ENCODE measurements at regions not wholly inside any gene's neighbourhood (a gene's known extent, or its start where the extent isn't known, plus 50 kb on each side); places are given as distances from the start of the nearest gene placed in this dataset.

DNA sequence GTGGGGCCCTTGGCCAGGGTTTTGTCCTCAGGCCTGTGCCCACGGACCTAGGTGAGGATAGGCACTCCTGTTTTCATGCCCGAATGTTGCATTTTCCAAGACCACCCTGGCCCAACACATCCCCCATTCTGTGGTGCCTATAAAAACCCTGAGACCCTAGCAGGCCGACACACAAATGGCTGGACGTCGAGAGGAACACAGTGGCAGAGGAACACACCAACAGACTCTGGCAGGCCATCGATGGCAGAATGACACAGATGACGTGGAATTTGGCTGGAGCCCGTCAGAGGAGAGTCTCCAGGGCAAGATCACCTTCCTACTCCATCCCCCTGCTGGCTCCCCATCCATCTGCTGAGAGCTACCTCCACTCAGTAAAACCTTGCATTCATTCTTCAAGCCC lies 898.8 kb downstream of the ANKRD7 start:
- ChIA-PET CTCF (no interaction called here), POLR2A (no interaction called here)
- H3K4me2 ChIP-seq = no peak overlapping the region
- WGBS (ENCODE audit: missing lambda C conversion rate) = 32% methylated on average over 8 of the region's 8 CpGs
- DNase-seq (ENCODE audit: low read depth in 1 of 2, low spot score in 1 of 2) (no peak), FAIRE-seq (no peak), ATAC-seq (no peak)
- no peaks in the 10 kb centered on the region for H3K4me1 ChIP-seq
- no peak overlapping the region for H3K4me3 ChIP-seq
- no peaks in the 10 kb centered on the region for H3K9me3 ChIP-seq
- TF ChIP-seq E2F6 (IDR thresholded peaks at IDR 0.05; ENCODE audit: borderline replicate concordance, low read depth) = no peak
- H3K27ac ChIP-seq = no peak overlapping the region

GRCh38 chr7:119127706-119128105 lies 903.2 kb downstream of the ANKRD7 start:
- TF ChIP-seq MAFK (IDR thresholded peaks at IDR 0.05; ENCODE audit: partially characterized antibody) (peak; percentile 57), RFX5 (IDR thresholded peaks at IDR 0.05) (no peak)
- no peak overlapping the region for H3K27ac ChIP-seq
- no peak overlapping the region for H3K4me2 ChIP-seq
- 21% methylated on average over 3 of the region's 3 CpGs for WGBS (ENCODE audit: missing lambda C conversion rate)
- H3K4me1 ChIP-seq = no peaks in the 10 kb centered on the region
- no peaks in the 10 kb centered on the region for H3K9me3 ChIP-seq
- CTCF ChIA-PET = no interaction called here
- no peak for FAIRE-seq
- no peak for ATAC-seq
- H3K4me3 ChIP-seq = no peak overlapping the region
- no peak for DNase-seq (ENCODE audit: low read depth in 1 of 2, low spot score in 1 of 2)
- POLR2A ChIA-PET = no interaction called here

GRCh38 chr7:119132436-119132835 lies 907.9 kb downstream of the ANKRD7 start:
- DNase-seq (ENCODE audit: low read depth in 1 of 2, low spot score in 1 of 2) = no peak
- H3K27ac ChIP-seq = no peak overlapping the region
- H3K4me1 ChIP-seq = no peaks in the 10 kb centered on the region
- no peaks in the 10 kb centered on the region for H3K9me3 ChIP-seq
- ChIA-PET POLR2A (no interaction called here), CTCF (no interaction called here)
- FAIRE-seq = no peak
- TF ChIP-seq, protein P1, sequence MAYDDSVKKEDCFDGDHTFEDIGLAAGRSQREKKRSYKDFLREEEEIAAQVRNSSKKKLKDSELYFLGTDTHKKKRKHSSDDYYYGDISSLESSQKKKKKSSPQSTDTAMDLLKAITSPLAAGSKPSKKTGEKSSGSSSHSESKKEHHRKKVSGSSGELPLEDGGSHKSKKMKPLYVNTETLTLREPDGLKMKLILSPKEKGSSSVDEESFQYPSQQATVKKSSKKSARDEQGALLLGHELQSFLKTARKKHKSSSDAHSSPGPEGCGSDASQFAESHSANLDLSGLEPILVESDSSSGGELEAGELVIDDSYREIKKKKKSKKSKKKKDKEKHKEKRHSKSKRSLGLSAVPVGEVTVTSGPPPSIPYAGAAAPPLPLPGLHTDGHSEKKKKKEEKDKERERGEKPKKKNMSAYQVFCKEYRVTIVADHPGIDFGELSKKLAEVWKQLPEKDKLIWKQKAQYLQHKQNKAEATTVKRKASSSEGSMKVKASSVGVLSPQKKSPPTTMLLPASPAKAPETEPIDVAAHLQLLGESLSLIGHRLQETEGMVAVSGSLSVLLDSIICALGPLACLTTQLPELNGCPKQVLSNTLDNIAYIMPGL (CRISPR knock-in tag; IDR thresholded peaks at IDR 0.05; ENCODE audit: borderline replicate concordance) = no peak
- TF ChIP-seq RFX5 (IDR thresholded peaks at IDR 0.05) (no peak), E2F6 (IDR thresholded peaks at IDR 0.05; ENCODE audit: borderline replicate concordance, low read depth) (no peak), REST (IDR thresholded peaks at IDR 0.05) (no peak), JUNB (IDR thresholded peaks at IDR 0.05) (no peak), ZNF302 (CRISPR knock-in tag; IDR thresholded peaks at IDR 0.05) (no peak), CHD4 (IDR thresholded peaks at IDR 0.05; ENCODE audit: borderline replicate concordance) (no peak), HES2 (IDR thresholded peaks at IDR 0.05) (no peak), USF2 (IDR thresholded peaks at IDR 0.05) (no peak), NFE2L2 (conservative IDR thresholded peaks at IDR 0.05; ENCODE audit: low read length) (no peak)
- TF ChIP-seq, protein P2, sequence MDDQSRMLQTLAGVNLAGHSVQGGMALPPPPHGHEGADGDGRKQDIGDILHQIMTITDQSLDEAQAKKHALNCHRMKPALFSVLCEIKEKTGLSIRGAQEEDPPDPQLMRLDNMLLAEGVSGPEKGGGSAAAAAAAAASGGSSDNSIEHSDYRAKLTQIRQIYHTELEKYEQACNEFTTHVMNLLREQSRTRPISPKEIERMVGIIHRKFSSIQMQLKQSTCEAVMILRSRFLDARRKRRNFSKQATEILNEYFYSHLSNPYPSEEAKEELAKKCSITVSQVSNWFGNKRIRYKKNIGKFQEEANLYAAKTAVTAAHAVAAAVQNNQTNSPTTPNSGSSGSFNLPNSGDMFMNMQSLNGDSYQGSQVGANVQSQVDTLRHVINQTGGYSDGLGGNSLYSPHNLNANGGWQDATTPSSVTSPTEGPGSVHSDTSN (IDR thresholded peaks at IDR 0.05) = no peak
- TF ChIP-seq, protein P3, sequence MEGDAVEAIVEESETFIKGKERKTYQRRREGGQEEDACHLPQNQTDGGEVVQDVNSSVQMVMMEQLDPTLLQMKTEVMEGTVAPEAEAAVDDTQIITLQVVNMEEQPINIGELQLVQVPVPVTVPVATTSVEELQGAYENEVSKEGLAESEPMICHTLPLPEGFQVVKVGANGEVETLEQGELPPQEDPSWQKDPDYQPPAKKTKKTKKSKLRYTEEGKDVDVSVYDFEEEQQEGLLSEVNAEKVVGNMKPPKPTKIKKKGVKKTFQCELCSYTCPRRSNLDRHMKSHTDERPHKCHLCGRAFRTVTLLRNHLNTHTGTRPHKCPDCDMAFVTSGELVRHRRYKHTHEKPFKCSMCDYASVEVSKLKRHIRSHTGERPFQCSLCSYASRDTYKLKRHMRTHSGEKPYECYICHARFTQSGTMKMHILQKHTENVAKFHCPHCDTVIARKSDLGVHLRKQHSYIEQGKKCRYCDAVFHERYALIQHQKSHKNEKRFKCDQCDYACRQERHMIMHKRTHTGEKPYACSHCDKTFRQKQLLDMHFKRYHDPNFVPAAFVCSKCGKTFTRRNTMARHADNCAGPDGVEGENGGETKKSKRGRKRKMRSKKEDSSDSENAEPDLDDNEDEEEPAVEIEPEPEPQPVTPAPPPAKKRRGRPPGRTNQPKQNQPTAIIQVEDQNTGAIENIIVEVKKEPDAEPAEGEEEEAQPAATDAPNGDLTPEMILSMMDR (IDR thresholded peaks at IDR 0.05) = no peak
- ATAC-seq = no peak
- H3K4me3 ChIP-seq = no peak overlapping the region
- H3K4me2 ChIP-seq = no peak overlapping the region
